ENCODE measurements at regions not wholly inside any gene's neighbourhood (a gene's known extent, or its start where the extent isn't known, plus 50 kb on each side); places are given as distances from the start of the nearest gene placed in this dataset.

- TF ChIP-seq, protein P1, sequence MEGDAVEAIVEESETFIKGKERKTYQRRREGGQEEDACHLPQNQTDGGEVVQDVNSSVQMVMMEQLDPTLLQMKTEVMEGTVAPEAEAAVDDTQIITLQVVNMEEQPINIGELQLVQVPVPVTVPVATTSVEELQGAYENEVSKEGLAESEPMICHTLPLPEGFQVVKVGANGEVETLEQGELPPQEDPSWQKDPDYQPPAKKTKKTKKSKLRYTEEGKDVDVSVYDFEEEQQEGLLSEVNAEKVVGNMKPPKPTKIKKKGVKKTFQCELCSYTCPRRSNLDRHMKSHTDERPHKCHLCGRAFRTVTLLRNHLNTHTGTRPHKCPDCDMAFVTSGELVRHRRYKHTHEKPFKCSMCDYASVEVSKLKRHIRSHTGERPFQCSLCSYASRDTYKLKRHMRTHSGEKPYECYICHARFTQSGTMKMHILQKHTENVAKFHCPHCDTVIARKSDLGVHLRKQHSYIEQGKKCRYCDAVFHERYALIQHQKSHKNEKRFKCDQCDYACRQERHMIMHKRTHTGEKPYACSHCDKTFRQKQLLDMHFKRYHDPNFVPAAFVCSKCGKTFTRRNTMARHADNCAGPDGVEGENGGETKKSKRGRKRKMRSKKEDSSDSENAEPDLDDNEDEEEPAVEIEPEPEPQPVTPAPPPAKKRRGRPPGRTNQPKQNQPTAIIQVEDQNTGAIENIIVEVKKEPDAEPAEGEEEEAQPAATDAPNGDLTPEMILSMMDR (conservative IDR thresholded peaks at IDR 0.05), result no peak
- no peak for TF ChIP-seq ZFX (IDR thresholded peaks at IDR 0.05)
Measured at GRCh38 chr4:45004847-45005565, 278.6 kb upstream of the GNPDA2 start.
